NCI-H510A (cell line): ENCODE measurements at regions not wholly inside any gene's neighbourhood (a gene's known extent, or its start where the extent isn't known, plus 50 kb on each side); places are given as distances from the start of the nearest gene placed in this dataset.

Experiments
- DNase-seq: peaks from one replicate; lab custom pipeline; 2025; lab: John Stamatoyannopoulos, UW

DNA sequence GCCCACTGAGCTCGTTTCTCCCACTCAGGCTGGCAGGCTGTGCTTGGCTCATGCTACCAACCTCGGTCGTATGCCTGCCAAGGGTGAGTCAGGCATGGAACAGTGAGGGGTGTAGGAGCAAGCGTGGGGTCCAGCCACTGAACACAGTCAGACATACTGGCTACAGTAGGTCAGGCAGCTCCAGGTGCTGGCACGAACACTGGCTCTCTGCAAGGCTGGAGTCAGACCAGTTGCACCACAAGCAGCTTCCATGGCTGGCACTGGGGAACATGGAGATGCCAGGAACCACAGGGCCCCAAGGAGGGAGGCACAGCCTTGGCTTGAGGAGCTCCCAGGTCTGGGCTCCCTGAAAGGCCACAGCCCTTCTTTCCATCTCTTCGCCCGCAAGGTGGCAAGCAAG is 410.7 kb upstream of the KIRREL3 start:
- no peak for DNase-seq

DNA sequence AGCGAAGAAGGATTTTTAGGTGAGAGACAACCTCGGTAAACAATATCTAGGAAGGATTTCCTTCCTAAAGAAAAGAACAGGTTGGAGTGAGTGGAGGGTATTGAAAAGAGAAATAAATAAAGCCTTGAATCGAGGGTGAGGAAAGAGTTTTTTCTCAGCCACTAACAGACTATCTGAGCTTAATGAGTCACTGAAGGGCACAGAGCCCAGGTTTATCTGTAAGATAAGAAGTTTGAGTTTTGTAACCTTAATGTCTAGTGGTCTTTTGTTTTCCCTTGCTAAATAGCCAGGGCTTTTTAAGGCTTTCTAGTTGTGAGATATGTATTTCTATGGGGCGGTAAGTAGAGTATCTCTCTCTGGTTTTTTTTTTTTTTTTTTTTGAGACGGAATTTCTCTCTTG is 394.5 kb upstream of the KIRREL3 start:
- no peak for DNase-seq

DNA sequence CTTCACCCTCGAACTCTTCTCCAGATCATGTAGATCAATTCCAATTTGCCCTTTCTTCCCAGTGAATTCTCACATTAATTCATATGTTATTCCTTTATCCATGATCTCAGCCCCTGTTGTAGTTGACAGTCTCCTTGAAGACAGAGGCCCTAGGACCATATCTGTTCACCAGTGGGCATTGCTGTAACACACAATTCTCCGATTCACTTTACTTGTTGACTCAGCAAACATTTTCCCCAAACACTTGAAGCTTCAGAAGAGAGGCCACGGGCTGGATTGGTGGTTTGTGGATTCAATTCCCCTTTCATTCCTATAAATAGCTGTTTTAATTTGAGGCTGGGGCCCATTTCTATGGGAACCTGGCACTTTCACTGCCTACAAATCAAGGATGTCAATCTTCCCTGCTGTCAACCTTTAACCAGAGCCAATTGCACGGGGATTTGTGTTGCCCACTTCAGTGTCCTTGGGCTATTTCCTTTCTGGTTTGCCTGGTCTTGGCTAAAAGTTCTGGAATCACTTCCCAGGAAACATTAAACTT is 393.0 kb upstream of the KIRREL3 start:
- no peak for DNase-seq

DNA sequence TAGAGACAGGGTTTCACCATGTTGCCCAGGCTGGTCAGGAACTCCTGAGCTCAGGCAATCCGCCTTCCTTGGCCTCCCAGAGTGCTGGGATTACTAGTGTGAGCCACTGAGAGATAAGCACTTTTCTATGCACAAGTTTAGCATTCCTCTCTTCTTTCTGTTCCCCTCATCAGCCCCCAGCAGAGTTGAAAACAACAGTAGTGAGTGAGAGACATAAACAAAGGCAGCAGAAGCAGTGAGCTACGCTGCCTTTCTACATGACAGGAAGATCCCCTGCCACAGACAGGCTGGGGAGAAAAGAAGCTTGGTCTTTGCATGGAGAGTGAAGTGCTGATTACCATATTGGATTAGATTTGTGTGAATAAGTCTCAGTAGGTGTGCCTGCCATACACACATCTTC is 392.0 kb upstream of the KIRREL3 start:
- DNase-seq: no peak

DNA sequence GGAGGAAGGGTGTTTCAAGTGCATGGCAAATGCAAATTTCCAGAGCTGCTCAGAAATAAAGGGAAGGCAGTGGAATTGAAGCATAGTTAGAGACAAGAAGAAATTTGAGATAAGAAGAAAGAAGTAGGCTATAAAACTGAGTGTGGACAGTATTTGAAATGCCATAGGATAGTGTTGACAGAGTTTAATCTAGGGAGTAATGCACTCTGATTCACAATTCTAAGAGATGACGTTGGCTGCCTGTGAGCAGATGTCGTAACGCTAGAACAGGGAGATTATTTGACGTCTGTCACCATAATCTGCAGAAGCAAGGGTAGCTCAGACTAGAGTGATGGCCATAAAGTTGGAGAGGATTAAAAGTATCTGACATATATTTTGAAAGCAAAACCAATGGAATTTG is 389.9 kb upstream of the KIRREL3 start:
- no peak for DNase-seq

DNA sequence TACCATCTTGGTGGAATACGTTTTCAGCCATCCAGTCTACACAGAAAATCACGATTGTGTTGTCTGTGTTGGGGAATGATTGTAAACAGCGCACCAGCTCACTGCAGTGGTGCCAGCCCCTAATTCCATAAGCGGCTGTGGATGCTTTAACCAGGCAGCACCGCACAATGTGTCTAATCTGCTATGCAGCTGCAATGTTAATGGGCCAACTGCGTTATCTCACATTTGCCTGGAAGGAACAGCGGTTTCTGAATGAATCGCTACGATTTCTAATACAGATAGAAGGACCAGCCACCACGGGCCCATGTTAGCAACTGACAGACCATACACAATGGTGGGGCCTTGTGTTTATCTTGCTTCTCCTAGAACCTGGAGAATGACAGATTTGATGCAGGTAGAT is 384.5 kb upstream of the KIRREL3 start:
- DNase-seq: no peak

DNA sequence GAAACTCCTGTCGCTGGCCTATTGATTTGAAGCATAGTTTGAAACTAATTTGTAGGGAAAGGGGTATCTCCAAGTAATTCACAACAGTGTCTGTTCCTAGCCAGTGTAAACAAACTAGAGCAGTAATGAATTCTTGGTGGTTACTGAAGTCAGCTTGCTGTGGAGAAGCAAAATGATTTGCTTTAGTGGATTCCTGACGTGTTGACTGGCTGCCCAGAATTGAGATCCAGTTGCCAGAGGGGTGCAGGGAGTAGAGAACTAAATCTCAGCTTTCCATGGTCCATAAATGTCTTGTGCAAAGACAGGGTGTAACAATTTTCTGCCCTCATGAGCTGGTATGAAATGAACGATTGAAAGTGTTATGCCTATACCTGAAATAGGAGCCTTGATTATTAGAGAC is 382.5 kb upstream of the KIRREL3 start:
- DNase-seq: no peak

DNA sequence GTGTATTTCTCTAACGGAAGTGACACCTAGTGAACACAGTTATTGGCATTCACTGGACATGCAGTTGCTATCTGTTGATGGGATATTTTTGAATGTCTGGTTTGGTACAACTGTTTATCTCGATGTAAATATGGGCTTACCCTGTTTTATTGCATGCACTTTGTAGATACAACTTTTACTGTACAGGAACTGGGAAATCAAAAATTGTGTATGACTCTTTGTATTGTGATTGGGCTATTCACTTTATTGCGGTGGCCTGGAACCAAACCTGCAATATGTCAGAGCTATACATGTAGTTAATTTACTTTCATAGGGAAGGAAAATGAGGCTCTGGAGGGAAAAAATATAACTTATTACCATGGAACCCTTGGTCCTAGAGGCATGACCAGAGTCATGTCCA is 380.7 kb upstream of the KIRREL3 start:
- no peak for DNase-seq

DNA sequence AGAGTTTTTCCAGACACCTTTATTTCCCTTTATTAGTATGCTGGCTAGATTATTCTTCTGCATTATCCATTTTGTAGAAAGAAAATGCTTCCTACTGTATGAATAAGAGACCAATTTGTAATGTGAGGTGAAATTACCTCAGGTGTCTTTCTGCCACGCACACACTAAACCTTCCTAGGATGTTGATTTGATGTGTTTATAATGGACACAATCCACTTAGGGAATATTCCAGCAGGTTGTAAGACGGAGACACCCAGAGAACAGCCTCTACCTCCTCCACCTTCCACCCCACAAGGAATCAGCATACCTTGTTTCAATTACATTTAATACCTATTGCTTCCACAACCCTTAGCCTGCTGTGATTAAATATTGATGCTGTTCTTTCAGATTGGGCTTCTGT is 379.1 kb upstream of the KIRREL3 start:
- no peak for DNase-seq

DNA sequence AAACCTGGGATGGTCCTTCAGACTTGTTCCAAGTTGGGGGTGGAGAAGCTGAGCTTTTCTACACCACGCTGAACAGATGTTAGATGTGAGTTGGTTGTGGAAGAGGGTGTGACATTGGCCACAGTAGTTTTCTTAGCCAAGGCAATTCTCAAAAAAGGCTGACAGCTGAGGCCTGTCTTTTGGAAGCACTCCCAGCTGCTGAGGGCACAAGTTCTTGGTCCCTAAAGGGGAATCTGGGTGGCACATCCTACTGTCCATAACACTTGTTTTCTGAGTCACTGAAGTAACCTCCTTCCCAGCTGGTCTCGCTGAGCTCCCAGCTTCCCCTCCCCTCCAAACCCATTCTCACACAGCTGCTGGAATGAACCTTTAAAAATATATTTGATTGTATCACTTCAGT is 375.7 kb upstream of the KIRREL3 start:
- no peak for DNase-seq

DNA sequence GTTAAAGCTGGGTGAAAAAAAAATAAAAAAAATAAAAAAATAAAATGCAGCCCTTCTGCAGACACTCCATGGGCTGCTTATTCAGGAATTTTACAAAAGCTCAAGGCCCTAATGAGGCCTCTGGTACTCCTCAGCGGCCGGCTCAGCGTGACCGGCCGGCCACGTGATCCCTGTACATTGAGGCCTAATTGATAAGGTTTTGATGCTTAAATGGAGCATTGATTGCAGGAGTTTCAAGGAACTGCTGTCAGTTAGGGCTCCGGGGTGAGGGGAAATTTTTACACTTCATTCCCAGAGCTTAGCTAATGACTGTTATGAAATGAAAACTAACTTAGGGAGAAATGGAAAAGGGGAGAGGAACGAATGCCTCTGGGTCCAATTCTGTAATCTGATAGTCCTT is 368.8 kb upstream of the KIRREL3 start:
- no peak for DNase-seq

DNA sequence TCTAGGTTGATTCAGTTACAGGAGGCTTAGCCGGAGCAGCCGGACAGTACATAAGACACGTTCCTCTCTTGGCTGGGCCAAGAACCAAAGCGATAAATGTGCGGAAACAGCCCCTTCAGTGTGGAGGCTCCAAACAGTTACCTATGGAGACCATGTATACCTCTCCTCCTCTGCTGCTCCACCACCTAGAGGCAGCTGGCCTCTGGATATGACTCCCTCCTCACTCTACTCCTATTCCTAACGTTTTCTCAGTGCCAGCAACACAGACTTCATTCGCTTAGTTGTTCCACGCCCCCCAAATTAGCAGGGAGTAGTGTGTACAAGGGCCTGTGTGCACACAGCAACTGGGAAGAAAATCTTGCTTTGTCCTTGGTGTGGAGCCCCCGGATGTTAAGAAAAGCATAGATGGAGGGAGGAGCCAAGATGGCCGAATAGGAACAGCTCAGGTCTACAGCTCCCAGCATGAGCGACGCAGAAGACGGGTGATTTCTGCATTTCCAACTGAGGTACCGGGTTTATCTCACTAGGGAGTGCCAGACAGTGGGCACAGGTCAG is 362.3 kb upstream of the KIRREL3 start:
- no peak for DNase-seq

DNA sequence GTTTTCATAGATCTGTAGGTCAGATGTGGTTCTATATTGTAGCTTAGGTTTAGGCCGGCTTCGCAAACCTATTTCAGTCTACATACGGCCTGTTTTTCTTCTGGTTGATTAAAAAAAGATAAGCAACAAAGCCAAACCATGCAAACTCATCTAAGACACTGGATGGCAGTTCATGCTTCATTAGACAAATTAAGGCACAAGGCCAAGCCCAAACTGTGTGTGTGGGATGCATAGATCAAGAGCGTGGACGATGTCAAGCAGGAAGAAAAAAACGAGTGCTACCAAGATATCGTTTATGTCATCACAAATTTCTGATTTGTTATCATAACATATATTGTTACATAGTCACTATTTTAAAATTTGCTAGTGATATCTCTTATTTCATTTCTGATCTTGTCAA is 357.6 kb upstream of the KIRREL3 start:
- DNase-seq: no peak

DNA sequence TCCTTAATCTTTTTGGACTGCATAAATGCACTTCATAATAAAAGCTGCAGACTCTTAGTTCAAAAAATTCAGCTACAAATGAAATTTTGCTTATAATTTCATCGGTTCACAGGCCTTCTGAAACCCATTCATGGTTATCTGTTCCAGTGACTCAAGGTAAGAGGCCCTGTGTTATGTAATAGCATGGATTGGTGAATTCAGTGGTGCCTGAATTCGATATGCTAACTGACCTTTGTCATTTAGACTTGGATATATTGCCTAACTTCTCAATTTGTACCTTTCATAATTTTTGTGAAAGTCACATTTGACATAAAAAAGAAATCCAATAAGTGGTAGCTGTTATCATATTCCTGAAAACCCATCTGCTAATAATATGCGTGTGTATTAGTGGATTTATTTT is 349.9 kb upstream of the KIRREL3 start:
- no peak for DNase-seq

DNA sequence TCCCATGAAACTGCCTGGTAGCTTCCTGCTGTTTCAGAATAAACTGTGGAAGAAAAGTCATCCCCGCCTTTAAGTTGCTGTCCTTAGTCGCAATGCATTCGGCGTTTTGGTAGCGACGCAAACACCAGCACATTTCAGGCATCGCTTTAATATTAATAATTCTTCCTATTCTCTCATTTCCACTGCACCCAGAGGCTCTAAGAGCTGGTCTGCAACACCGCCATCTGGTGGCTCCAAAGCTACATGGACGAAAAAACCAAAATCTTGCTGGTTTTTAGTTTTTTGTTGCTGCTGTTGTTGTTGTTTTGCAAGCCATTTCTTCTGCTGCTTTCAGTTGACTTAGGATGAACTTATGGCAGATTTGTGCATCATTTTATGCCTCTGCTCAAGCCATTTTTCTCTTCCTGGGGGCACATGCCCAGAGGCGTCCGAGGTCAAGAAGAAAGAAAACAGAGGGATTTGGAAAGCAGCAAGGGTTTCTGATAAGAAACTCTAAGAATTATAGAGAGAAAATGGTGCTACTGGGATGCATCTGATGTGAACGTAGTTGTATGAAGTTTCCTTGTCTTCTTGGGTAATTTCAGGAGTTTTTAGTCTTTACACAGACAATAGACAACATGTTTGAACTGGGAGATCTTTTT is 345.4 kb upstream of the KIRREL3 start:
- peak; percentile 12 for DNase-seq

DNA sequence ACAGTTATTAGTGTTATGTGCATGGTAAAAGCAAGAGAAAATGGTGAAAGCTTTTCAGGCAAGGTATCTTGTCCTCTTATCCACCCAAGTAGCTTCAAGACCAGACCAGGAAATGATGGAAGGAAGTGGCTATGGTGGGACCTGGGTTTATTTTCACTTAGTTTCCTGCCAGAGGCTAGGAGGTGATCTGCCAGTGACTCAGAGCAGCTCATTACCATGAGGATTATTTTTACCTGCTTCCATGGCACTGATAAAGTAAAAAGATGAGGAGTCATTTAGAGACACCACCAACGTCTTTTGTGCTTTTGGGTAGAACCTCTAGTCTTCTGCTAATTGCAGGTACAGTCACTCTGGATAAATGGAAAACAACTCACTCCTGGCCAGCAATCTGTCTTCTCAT is 339.9 kb upstream of the KIRREL3 start:
- no peak for DNase-seq

DNA sequence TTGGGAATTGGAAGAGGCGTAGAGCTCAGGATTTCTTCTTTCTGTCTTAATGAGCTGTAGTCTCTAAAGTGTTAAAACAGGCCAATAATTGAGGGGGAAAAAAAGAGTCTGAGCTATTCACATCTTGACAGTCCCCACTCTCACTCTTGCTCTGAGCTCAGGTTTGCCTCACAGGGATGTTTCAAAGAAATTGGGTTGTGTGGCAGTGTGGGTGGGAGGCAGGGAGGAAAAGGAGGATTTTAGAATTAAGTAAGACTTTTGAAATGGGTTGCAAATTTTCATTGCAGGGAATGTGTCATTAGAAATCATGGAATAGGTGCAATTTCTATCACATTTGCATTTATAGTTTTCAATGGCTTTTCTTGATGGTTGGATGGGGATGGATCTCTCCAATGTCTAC is 338.8 kb upstream of the KIRREL3 start:
- DNase-seq: no peak

DNA sequence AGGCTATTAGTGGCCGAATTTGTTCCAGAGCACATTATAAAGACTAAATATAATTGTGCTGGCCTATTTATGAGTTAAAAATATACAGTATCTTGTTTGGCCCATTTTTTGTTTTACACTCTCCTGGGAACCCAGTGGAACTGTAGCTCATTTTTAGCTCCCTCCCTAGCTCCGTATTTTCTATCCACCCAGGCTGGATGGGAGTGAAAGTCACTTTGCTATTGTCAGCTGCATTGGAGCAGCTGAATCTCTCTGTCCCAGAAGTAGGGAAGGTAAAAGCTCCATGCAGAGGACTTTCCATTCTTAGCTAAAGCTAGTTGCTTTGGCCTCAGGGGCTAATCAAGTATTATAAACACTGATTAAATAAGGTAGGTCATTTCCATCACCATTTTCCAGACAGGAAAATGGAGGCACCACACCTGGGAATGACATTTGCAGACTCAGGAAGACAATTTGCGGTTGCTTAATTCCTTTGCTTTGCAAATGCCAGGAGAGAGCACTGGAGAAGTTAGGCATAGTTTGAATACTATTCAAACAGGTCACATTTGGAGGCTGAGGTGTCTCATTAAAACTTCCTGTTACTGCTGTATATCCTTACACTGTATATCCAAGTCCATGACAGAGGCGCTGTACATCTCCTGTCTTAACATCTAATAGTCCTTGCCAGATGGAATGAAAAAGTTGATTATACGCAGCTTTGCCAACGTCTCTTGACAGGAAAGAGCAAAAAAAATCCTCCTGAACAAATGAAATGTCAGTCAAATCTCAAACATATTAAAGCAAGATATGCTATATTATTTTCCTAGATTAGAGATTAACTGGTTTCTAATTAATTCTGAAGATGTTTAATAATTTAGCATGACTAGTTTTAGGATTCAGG is 338.1 kb upstream of the KIRREL3 start:
- no peak for DNase-seq

DNA sequence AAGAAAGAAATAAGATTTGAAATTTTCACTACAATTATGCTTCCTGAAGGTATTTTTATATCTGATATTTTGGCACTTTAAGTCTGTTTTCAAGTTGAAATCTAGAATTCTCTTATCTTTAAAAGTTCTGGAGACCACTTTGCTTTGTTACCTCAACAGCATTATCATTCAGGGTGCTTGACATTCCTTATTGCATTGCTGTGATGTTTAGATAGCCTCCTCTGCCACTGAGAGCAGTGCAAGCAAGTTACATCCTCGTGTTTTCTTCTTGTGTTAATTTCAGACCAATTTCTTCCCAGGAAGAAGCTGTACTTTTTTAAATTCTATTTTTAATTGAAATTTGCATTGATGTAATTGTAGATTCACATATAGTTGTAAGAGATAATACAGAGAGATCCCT is 333.9 kb upstream of the KIRREL3 start:
- DNase-seq: no peak

DNA sequence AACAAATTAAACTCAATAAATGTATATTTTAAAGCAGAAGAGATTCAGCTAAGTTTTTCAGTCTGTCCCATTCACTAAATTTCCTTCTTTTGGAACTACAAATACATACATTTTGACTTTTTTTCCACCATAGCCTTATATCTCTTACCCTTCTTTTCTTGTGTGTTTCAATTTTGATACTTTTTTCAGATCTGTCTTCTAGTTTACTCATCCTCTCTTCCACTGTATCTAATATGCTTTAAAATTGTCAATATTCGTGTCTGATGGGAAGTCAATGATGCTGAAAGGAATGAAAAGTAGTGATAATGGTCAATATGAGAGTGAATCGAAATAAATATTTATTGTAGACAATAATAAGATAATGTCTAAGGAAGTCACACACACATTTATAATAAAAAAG is 332.3 kb upstream of the KIRREL3 start:
- no peak for DNase-seq

DNA sequence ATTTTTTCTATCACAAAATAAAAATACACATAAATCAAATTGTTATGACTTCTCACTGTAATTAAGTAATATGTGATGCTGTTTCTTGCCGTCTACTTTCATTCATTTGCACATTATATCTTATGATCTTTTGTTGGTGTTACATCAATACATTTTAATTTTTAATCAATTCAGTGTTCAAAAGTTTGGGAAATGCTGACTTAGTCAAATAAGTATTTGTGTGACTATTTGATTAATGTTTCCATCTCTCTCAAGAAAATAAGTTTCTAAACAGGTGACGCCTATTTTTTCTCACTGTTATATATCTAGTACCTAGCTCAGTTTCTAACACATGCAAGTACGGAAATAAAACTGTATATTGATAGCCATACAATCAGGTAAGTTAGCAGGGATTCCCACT is 329.5 kb upstream of the KIRREL3 start:
- DNase-seq: no peak

DNA sequence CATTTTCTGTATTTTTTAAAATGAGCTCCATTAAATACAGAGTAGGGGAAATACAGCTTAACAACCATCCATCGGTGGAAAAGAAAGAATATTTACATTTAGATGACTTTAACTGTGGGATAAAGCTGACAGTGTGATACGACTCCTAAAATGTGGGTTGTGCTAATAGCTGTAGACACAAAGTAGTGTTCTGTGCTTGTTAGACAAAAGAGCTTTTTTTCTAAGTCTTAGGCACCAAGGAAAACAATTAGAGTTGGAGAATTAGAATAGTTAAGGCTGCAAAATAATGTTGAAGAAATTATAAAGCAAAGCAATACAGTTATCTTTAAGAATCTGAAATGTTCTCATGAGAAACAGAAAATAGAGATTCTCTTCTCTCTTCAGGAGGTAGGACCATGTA is 307.7 kb upstream of the KIRREL3 start:
- no peak for DNase-seq

DNA sequence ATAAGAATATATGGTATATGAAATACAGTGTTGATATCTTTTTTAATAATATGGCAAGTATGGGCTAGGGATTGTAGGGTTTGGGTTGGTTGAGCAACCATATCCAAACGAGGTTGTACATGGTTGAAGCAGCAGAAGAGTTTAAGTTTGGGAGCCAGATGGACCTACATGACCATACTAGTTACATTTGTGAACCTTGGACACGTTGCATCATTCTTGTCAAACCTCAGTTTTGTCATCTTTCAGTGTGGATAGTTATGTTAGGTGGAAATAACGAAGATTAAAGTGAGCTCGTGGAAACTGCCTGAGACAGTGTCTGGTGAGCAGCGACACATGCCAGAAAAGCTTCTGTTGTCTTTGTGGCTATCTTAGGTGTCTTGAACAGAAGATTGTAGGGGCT is 307.1 kb upstream of the KIRREL3 start:
- no peak for DNase-seq
